GM13977 (cell line): ENCODE measurements at regions not wholly inside any gene's neighbourhood (a gene's known extent, or its start where the extent isn't known, plus 50 kb on each side); places are given as distances from the start of the nearest gene placed in this dataset.

Experiments
- DNase-seq: peaks from one replicate; pipeline ENCODE4 v3.0.0; 2012; ENCODE audit warnings: low spot score
- CTCF ChIP-seq: IDR thresholded peaks from 2 replicates; pipeline ENCODE4 v1.5.1; 2012; ENCODE audit warnings: mild to moderate bottlenecking, control low read depth; ENCODE audit not compliant: insufficient read depth; ENCODE audit errors: extremely low read depth, missing control alignments
- in situ Hi-C: fragments of 300-500 bp; cut with MboI; formaldehyde crosslinking; loops from one replicate; pipeline ENCODE4 v1.12.0; 2022; ENCODE audit warnings: low sequenced_read_pairs, low pct_unique_long_range_greater_than_20kb, mixed read lengths, inconsistent platforms; ENCODE audit not compliant: unreplicated experiment

GRCh38 chr2:16011621-16011960 lies 71.2 kb downstream of the MYCN start:
- in situ Hi-C loops = no loop called here
- no peak for TF ChIP-seq CTCF
- no peak for DNase-seq

- in situ Hi-C loops = no loop called here
These were observed 70.7 kb downstream of the MYCN start for GRCh38 chr2:16010951-16011620.

GRCh38 chr2:16010011-16010410 lies 69.7 kb downstream of the MYCN start:
- no peak for DNase-seq
- in situ Hi-C loops = no loop called here
- TF ChIP-seq CTCF = no peak

More at GRCh38 chr2:16010951-16011620, 70.7 kb downstream of the MYCN start:
- no peak for TF ChIP-seq CTCF
- no peak for DNase-seq

GRCh38 chr2:16009560-16009959 lies 69.2 kb downstream of the MYCN start:
- no peak for DNase-seq
- TF ChIP-seq CTCF = no peak
- in situ Hi-C loops = no loop called here

GRCh38 chr2:16008856-16009255 lies 68.5 kb downstream of the MYCN start:
- in situ Hi-C loops = no loop called here
- DNase-seq = no peak
- TF ChIP-seq CTCF = no peak

- no peak for TF ChIP-seq CTCF
- in situ Hi-C loops = no loop called here
- no peak for DNase-seq
These were observed 68.0 kb downstream of the MYCN start for GRCh38 chr2:16008331-16008850.
